ENCODE measurements at regions not wholly inside any gene's neighbourhood (a gene's known extent, or its start where the extent isn't known, plus 50 kb on each side); places are given as distances from the start of the nearest gene placed in this dataset.

DNA sequence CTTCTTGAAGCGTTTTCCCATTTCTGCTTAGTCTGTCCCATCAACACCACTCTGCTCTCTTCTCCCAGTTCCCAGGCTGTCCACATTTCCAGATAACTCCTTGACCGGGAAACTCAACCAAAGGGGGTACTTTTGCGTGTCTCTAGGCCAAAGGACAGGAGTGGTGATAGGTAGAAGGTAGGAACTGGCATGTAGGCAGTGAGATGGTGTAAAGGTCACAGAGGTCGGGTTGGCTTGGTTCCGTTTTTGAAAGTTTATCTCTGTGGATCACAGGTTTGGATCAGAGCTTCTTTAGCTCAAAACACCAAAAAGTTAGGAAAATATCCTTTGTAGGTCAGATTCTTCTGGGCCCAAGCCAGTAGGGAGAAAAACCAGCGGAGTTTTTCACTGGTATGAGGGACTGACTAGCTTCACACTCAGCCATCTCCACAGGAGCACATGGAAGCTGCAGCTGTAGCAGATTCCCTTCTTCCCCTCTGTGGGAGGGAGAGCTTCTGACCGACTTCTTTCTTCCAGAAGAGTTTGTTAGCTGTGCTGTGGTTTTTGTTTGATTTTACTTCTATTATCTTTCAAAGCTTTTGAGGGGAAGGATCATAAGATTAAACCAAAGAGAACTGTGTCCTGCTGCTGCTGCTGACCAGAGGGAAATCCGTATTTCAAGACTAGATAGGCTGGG is 98.4 kb upstream of the DMRT1 start:
- no peak overlapping the region for H3K27ac ChIP-seq
- no peaks in the 10 kb centered on the region for H3K27me3 ChIP-seq (ENCODE audit: insufficient read depth, low read depth)
- peaks cover 11% of the 10 kb centered on the region for H3K4me1 ChIP-seq (ENCODE audit: low read depth, poor library complexity, severe bottlenecking)
- no peaks in the 10 kb centered on the region for H3K36me3 ChIP-seq (ENCODE audit: insufficient read depth)
- H4K20me1 ChIP-seq (ENCODE audit: insufficient read depth), result no peaks in the 10 kb centered on the region
- H3K9ac ChIP-seq, result no peak overlapping the region
- no peak overlapping the region for H3K4me3 ChIP-seq (IDR thresholded peaks at IDR 0.05; ENCODE audit: insufficient read depth, low read depth, low read length)
- H3K79me2 ChIP-seq (ENCODE audit: insufficient read depth, low read depth), result no peaks in the 10 kb centered on the region
- H2AFZ ChIP-seq (ENCODE audit: low read depth), result no peak overlapping the region
- H3K4me2 ChIP-seq, result no peak overlapping the region
- TF ChIP-seq, protein P1, sequence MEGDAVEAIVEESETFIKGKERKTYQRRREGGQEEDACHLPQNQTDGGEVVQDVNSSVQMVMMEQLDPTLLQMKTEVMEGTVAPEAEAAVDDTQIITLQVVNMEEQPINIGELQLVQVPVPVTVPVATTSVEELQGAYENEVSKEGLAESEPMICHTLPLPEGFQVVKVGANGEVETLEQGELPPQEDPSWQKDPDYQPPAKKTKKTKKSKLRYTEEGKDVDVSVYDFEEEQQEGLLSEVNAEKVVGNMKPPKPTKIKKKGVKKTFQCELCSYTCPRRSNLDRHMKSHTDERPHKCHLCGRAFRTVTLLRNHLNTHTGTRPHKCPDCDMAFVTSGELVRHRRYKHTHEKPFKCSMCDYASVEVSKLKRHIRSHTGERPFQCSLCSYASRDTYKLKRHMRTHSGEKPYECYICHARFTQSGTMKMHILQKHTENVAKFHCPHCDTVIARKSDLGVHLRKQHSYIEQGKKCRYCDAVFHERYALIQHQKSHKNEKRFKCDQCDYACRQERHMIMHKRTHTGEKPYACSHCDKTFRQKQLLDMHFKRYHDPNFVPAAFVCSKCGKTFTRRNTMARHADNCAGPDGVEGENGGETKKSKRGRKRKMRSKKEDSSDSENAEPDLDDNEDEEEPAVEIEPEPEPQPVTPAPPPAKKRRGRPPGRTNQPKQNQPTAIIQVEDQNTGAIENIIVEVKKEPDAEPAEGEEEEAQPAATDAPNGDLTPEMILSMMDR (conservative IDR thresholded peaks at IDR 0.05; ENCODE audit: low read depth, low read length), result no peak

- Histone ChIP-seq H3K27me3 (ENCODE audit: insufficient read depth, low read depth) (no peaks in the 10 kb centered on the region), H3K36me3 (ENCODE audit: insufficient read depth) (no peaks in the 10 kb centered on the region), H4K20me1 (ENCODE audit: insufficient read depth) (no peaks in the 10 kb centered on the region), H3K4me2 (no peak overlapping the region), H3K4me1 (ENCODE audit: low read depth, poor library complexity, severe bottlenecking) (peaks cover 18% of the 10 kb centered on the region), H3K79me2 (ENCODE audit: insufficient read depth, low read depth) (no peaks in the 10 kb centered on the region), H3K4me3 (IDR thresholded peaks at IDR 0.05; ENCODE audit: insufficient read depth, low read depth, low read length) (no peak overlapping the region), H3K9ac (no peak overlapping the region), H2AFZ (ENCODE audit: low read depth) (no peak overlapping the region), H3K27ac (no peak overlapping the region)
- TF ChIP-seq, protein P1 (conservative IDR thresholded peaks at IDR 0.05; ENCODE audit: low read depth, low read length), result no peak
Measured at GRCh38 chr9:744046-744712, 97.3 kb upstream of the DMRT1 start.

- Histone ChIP-seq H3K36me3 (ENCODE audit: insufficient read depth) (no peaks in the 10 kb centered on the region), H3K9ac (no peak overlapping the region), H3K79me2 (ENCODE audit: insufficient read depth, low read depth) (no peaks in the 10 kb centered on the region), H3K27ac (no peak overlapping the region), H4K20me1 (ENCODE audit: insufficient read depth) (no peaks in the 10 kb centered on the region), H2AFZ (ENCODE audit: low read depth) (no peak overlapping the region), H3K4me1 (ENCODE audit: low read depth, poor library complexity, severe bottlenecking) (peaks cover 26% of the 10 kb centered on the region), H3K27me3 (ENCODE audit: insufficient read depth, low read depth) (no peaks in the 10 kb centered on the region), H3K4me3 (IDR thresholded peaks at IDR 0.05; ENCODE audit: insufficient read depth, low read depth, low read length) (no peak overlapping the region), H3K4me2 (no peak overlapping the region)
- TF ChIP-seq, protein P1 (conservative IDR thresholded peaks at IDR 0.05; ENCODE audit: low read depth, low read length), result no peak
Measured at GRCh38 chr9:744790-745484, 96.6 kb upstream of the DMRT1 start.

DNA sequence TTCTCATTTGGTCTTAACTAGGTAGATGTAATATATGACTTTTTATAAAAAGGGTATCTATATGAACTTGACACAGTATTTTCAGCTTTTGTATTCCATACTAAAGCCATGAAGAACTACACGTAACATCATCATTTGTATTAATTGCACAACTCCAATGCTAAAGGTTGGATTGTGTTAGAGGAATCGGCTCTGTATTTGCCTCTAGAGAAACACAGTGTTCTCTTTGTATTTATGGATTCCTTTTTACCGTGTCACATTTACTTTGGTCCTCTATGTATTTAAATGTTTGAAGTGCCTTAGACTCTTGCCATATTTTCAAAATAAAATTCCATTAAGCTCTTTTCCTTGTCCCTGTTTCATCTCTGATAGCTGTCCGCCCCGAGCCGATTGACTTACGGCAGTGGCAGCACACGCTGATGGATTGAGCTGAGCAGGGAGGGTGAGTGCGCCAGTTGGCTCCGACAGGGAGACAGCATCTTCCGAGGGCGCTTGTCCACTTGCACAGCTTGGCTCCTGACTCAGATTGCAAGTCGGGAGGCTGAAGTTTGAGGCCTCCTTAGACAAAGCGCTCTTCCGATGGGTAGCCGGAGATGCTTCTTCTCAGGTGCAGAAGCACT is 95.6 kb upstream of the DMRT1 start:
- Histone ChIP-seq H3K27ac (no peak overlapping the region), H3K79me2 (ENCODE audit: insufficient read depth, low read depth) (no peaks in the 10 kb centered on the region), H3K4me1 (ENCODE audit: low read depth, poor library complexity, severe bottlenecking) (peaks cover 35% of the 10 kb centered on the region), H2AFZ (ENCODE audit: low read depth) (no peak overlapping the region), H3K36me3 (ENCODE audit: insufficient read depth) (no peaks in the 10 kb centered on the region), H4K20me1 (ENCODE audit: insufficient read depth) (no peaks in the 10 kb centered on the region), H3K9ac (no peak overlapping the region), H3K4me3 (IDR thresholded peaks at IDR 0.05; ENCODE audit: insufficient read depth, low read depth, low read length) (no peak overlapping the region), H3K4me2 (no peak overlapping the region), H3K27me3 (ENCODE audit: insufficient read depth, low read depth) (no peaks in the 10 kb centered on the region)
- TF ChIP-seq, protein P1 (conservative IDR thresholded peaks at IDR 0.05; ENCODE audit: low read depth, low read length), result no peak

Measured in KMS-11 (cell line).